ENCODE measurements at regions not wholly inside any gene's neighbourhood (a gene's known extent, or its start where the extent isn't known, plus 50 kb on each side); places are given as distances from the start of the nearest gene placed in this dataset.

- TF ChIP-seq CTCF (IDR thresholded peaks at IDR 0.05; ENCODE audit: low read depth, low read length) = no peak
- no peak for DNase-seq (ENCODE audit: low read depth, low spot score)
- ChIA-PET POLR2A (no interaction called here), CTCF (no interaction called here)
- Histone ChIP-seq H3K27ac (ENCODE audit: low read depth, low read length) (no peak overlapping the region), H3K9me3 (ENCODE audit: control insufficient read depth, insufficient read depth, low read length) (no peaks in the 10 kb centered on the region), H3K4me3 (ENCODE audit: low read depth, low read length) (no peak overlapping the region), H3K27me3 (ENCODE audit: control insufficient read depth, insufficient read depth, low read length) (peaks cover 4% of the 10 kb centered on the region)
These were observed 75.6 kb downstream of the IGLL1 start for GRCh38 chr22:23504516-23504915.

- no peak overlapping the region for H3K4me3 ChIP-seq (ENCODE audit: low read depth, low read length)
- H3K9me3 ChIP-seq (ENCODE audit: control insufficient read depth, insufficient read depth, low read length) = no peaks in the 10 kb centered on the region
- ChIA-PET CTCF (interaction anchor here (0.5 kb wide), 1 partner anchor 1685 kb away, joined by 3 read pairs; no protein-coding TSS in a partner anchor), POLR2A (no interaction called here)
- no peak for DNase-seq (ENCODE audit: low read depth, low spot score)
- no peak for TF ChIP-seq CTCF (IDR thresholded peaks at IDR 0.05; ENCODE audit: low read depth, low read length)
- peaks cover 4% of the 10 kb centered on the region for H3K27me3 ChIP-seq (ENCODE audit: control insufficient read depth, insufficient read depth, low read length)
- no peak overlapping the region for H3K27ac ChIP-seq (ENCODE audit: low read depth, low read length)
These were observed 76.2 kb downstream of the IGLL1 start for GRCh38 chr22:23503736-23504440.

DNA sequence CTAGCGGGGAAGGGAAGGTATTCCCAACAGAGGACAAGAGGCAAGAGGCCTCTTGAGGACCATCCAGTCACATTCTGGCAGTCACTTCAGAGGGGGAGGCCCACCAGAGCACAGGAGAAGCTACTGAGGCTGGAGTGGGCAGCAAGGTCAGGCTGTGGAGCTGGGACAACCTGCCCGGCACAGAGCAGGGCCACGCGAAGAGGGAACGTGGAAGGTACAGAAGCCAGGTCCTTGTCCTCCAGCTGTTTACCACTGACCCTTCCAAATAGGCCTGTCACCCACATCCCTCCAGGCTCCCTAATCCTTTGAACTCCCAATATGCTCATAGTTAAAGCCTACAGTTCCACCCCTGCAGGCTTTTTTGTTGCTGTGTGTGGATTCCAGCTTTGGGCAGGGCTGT, 76.9 kb downstream of the IGLL1 start:
- H3K9me3 ChIP-seq (ENCODE audit: control insufficient read depth, insufficient read depth, low read length) = no peaks in the 10 kb centered on the region
- TF ChIP-seq CTCF (IDR thresholded peaks at IDR 0.05; ENCODE audit: low read depth, low read length) = no peak
- H3K27me3 ChIP-seq (ENCODE audit: control insufficient read depth, insufficient read depth, low read length) = no peaks in the 10 kb centered on the region
- H3K4me3 ChIP-seq (ENCODE audit: low read depth, low read length) = no peak overlapping the region
- ChIA-PET CTCF (interaction anchor here (0.5 kb wide), 1 partner anchor 1685 kb away, joined by 3 read pairs; no protein-coding TSS in a partner anchor), POLR2A (no interaction called here)
- no peak overlapping the region for H3K27ac ChIP-seq (ENCODE audit: low read depth, low read length)
- DNase-seq (ENCODE audit: low read depth, low spot score) = no peak

GRCh38 chr22:23501708-23502107, 78.4 kb downstream of the IGLL1 start:
- TF ChIP-seq CTCF (IDR thresholded peaks at IDR 0.05; ENCODE audit: low read depth, low read length) = no peak
- ChIA-PET CTCF (no interaction called here), POLR2A (no interaction called here)
- H3K27me3 ChIP-seq (ENCODE audit: control insufficient read depth, insufficient read depth, low read length) = no peaks in the 10 kb centered on the region
- H3K4me3 ChIP-seq (ENCODE audit: low read depth, low read length) = no peak overlapping the region
- DNase-seq (ENCODE audit: low read depth, low spot score) = no peak
- H3K27ac ChIP-seq (ENCODE audit: low read depth, low read length) = no peak overlapping the region
- no peaks in the 10 kb centered on the region for H3K9me3 ChIP-seq (ENCODE audit: control insufficient read depth, insufficient read depth, low read length)

DNA sequence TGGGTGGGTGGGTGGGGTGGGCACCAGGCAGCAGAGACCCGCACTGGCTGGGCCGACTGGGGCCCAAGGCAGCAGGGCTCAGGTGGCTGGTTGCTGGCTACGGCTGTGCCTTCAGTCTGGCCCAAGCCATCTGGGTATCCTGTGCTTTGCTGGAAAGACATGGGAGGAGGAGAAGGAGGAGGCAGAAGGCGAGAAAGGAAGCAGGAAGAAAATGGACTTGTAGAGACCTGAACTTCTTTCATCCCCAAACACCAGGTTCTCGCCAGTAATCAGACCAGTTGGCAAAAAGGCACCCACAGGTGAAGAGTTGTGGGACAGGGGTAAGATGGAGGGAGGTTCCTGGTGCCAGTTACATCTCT, 78.8 kb downstream of the IGLL1 start:
- Histone ChIP-seq H3K9me3 (ENCODE audit: control insufficient read depth, insufficient read depth, low read length) (no peaks in the 10 kb centered on the region), H3K27ac (ENCODE audit: low read depth, low read length) (no peak overlapping the region), H3K27me3 (ENCODE audit: control insufficient read depth, insufficient read depth, low read length) (no peaks in the 10 kb centered on the region), H3K4me3 (ENCODE audit: low read depth, low read length) (no peak overlapping the region)
- TF ChIP-seq CTCF (IDR thresholded peaks at IDR 0.05; ENCODE audit: low read depth, low read length) = no peak
- POLR2A ChIA-PET = no interaction called here
- CTCF ChIA-PET = no interaction called here
- no peak for DNase-seq (ENCODE audit: low read depth, low spot score)

Measured in AG04450 (cell line).